ENCODE measurements at regions not wholly inside any gene's neighbourhood (a gene's known extent, or its start where the extent isn't known, plus 50 kb on each side); places are given as distances from the start of the nearest gene placed in this dataset.
"Not testable (repeated sequence)": the region's sequence is repeated elsewhere in the genome, so short reads cannot be mapped to it uniquely, and the experiment has no call there.

DNA sequence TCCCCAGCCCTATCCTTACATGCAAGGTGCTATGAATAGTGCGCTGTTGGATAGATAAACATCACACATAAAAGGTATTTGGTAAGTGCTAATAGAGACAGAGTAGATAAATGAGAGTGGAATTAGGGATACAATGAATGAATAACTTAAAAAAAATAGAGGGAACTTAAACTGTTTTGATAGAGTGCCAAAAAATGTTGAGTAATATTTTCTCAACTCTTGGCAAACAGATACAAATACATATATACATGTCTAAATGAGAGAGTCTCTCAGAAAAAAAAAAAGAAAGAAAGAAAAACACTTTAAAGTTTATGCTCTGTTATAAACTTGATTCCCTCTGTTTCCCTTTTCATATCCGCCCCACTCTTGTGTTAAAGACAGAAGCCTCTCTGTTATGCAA, 667.4 kb downstream of the ROBO2 start:
- DNase-seq = no peak

DNA sequence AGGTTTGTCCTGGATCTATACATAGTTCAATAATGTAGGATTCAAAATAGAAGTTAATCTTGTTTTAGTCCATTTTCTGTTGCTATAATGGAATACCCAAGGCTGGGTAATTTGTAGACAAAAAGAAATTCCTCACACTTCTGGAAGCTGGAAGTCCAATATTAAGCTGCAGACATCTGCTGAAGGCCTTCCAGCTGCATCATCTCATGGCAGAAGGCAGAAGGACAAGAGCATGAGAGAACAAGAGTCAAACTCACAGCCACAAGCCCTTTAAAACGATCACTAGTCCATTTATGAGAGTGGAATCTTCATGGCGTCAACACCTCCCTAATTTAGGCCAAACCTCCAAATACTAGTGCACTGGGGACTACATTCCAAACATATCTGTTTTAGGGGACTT, 669.3 kb downstream of the ROBO2 start:
- no peak for DNase-seq

- no peak for DNase-seq
Observed at GRCh38 chr3:77718311-77718710, 678.4 kb downstream of the ROBO2 start.

DNA sequence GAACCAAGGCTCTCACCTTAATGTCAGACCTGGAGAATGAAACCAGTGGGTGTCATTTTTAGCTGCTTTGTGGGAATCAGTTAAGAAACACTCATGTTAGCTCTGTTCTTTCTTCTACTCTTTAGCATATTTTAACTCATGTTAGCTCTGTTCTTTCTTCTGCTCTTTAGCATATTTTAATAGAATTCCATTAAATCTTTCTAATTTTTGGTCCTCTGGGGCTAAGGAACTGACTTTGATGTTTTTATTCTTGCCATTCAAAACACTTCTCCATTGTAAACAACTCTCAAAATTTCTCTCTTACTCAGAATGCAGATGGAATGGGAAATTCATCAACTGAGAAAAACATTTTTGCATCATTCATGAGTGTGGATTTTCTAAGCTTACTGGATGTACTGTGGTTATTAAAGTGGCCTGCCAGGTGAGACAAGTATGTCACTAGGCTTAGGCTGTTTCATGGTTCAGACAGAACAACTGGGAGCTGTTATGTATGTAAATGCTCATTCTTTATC, 680.6 kb downstream of the ROBO2 start:
- no peak for DNase-seq

GRCh38 chr3:77726517-77726916, 686.6 kb downstream of the ROBO2 start:
- DNase-seq = no peak

DNA sequence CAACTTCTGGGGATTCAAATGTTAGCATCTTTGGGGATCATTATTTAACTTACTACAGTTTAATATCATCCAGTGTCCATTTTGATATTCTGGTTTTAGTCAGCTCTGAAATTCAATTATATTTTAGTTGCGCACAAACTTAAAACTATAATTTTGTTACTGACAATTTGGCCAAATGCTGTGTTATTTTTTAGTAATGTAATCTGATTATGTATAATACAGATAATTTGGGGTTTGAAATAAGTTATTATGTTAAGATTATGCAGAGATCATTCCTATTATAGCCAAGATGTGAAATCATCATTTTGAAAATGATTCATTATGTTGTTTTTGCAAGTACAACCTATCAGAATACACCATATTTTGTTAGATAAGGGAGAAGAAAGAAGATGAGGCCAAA, 706.1 kb downstream of the ROBO2 start:
- DNase-seq = no peak

DNA sequence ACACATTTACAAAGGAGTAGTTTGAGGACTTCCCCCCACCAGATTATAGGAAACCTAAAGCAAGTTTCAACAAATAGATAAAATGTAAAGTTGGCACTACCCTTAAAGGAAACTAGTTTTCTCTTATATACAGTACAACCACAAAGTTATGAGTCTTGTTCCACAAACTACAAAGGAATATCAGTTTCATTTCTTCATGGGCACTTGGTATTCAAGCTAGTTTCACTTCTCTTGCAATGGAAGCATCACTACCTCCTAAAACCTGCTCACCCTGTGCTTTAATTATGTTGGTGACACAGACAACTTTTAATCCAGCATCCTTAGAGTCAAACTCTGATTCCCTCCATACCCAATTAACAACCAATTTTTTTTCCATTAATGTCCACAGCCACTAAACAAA, 707.0 kb downstream of the ROBO2 start:
- no peak for DNase-seq

DNA sequence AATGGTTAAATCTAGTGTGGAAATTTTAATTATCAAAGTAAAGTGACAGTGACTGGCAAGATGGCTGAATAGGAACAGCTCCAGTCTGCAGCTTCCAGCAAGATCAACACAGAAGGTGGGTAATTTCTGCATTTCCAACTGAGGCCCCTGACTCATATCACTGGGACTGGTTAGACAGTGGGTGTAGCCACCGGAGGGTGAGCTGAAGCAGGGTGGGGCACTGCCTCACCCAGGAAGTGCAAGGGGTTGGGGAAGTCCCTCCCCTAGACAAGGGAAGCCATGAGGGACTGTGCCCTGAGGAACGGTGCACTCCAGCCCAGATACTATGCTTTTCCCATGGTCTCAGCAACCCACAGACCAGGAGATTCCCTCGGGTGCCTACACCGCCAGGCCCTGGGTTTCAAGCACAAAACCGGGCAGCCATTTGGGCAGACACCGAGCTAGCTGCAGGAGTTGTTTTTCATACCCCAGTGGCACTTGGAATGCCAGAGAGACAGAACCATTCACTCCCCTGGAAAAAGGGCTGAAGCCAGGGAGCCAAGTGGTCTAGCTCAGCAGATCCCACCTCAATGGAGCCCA, 716.6 kb downstream of the ROBO2 start:
- DNase-seq = not testable (repeated sequence)

DNA sequence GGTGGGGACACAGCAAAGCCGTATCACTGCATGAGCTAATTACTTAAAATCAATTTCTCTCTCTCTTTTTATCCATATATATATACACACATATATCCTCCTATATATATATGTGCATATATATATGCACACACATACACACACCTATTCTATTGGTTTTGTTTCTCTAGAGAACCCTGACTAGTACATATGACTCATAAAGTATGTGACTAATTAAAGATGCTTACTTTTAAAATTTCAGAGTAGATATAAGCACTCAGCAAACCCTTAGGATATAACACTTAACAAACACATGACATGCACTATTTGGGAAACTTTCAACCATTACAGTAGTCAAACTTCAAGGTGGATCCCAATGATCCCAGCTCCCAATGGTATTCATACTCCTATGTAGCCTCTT, 732.6 kb downstream of the ROBO2 start:
- DNase-seq = no peak

GRCh38 chr3:77773084-77773483, 733.2 kb downstream of the ROBO2 start:
- no peak for DNase-seq

GRCh38 chr3:77780278-77780996, 740.5 kb downstream of the ROBO2 start:
- no peak for DNase-seq

DNA sequence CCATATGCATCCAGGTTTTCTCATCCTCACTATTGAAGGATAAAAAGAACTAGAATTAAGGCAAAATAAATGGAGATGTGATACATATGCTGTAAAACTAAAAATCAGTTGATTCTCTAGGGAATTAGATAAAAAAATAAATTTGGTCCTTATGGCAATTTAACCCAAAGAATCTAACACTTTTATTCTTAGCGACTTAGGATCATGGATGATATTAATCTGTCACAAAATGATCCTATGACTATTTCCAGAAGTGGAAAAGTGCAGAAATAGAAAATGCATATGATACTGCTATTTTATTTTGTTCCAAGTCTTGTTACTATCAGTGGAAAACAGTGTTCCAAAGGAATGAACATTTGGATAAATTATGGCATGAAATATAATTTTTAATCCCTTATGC, 746.3 kb downstream of the ROBO2 start:
- DNase-seq = no peak

DNA sequence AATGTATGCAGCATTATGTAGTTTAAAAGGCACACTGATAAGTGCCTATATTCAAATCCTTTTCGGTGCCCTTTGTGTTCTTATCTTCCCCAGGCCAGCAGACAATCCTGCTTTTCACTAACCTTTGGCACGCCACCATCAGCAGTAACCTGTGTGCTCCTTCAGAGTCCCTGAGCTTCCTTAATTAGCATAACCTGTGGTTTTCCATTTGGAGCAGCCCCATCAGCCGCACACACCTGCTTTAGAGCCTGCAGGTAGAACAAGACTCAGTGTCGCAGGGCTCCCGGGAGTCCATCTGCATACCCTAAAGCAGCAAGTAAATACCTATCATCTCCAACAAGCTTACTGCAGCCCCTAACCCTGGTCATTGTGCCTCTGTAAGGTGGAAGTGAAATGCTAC, 755.1 kb downstream of the ROBO2 start:
- DNase-seq = peak; percentile 28

GRCh38 chr3:77799278-77799677, 759.4 kb downstream of the ROBO2 start:
- DNase-seq = no peak

DNA sequence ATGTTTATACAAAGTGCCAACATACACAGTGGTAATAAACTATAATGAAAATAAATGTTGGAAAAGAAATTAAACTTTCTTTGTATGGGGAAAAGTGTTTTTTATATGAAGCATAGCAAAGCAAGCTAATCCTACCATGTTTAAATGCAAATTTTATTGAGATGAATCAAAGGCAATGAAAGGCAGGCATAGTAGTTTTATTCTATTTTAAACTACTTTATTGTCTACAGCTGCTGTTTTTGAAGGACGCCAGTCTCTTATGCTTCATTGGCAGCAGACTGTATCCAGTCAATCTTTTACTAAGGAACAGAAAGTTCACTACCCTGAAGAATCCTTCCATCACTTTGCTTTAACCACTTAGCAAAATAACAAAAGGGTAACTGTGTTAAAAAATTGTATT, 761.0 kb downstream of the ROBO2 start:
- no peak for DNase-seq

GRCh38 chr3:77807312-77807711, 767.4 kb downstream of the ROBO2 start:
- DNase-seq = no peak

GRCh38 chr3:77814845-77815244, 774.9 kb downstream of the ROBO2 start:
- DNase-seq = no peak

DNA sequence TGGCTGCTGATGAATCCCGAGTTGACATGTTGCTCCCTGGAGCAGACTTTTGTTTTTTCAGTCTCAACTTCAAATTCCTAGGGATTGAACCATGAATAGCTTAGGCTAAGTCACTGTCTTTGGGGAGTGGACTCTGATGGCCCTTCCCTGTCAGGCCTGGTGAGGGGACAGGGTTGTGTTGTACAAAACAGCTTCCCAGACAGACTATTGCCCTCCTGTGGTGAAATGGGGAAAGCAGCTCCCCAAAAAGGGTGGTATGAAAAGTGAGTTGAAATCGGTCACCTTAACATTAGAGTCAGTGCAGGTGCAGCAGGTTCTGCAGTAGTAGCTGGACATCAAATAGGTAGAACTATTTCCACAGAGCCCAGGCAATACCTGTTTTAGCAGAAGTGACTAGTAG, 775.6 kb downstream of the ROBO2 start:
- DNase-seq = no peak

DNA sequence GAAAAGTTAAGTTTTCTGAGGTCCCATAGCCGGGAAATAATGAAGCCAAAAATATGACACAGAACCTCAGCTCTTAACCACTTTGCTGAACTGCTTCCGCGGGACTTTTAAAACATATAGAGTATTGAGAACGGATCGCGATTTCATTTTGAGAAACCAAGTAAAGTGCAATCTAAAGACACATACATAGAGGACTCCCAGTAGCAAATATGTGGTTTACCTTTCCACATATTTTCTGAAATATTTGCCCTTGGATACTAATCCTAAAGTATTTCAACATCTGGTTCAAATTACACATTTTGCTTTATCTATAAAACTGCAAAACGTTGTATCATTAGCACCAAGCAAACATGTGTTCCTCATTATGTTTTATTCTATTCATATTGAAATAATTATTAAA, 776.5 kb downstream of the ROBO2 start:
- no peak for DNase-seq

GRCh38 chr3:77825001-77825827, 785.3 kb downstream of the ROBO2 start:
- no peak for DNase-seq

DNA sequence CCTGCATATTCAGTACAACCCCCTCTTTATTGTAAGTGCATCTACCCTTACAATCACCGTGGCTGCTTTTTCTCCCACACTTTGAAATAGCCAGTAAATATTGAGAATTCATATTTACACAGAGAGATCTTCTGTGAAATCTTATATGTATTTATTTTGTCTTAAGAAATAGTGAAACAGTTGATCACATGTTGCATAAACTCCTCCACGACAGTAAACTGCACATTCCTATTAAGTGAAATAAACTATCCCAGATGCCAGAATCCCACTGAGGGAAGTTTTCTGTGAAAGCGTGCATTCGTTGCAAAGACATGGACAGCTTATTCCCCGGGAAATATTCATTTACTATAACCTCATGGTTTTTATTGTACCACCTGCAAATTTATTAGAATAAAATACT, 796.0 kb downstream of the ROBO2 start:
- DNase-seq = no peak

GRCh38 chr3:77837456-77838025, 797.6 kb downstream of the ROBO2 start:
- DNase-seq = no peak

DNA sequence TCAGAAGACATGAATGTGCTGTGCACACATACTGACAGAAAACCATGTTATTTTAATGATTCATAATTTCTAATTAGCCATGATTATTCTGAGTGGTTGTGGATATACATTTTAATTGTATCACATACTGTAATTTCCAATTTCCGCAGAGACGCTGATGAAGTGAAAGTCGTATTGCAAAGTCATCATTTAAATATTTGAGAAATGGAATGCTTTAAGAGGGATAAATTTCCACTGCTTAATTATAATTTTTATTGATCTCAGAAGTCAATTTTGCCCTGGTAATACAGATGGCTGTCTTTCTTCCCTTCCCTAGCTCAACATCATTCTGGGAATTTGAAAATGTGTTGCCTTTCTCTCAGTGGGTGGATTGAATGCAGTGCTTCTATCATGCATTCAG, 819.3 kb downstream of the ROBO2 start:
- no peak for DNase-seq

- DNase-seq = no peak
Observed at GRCh38 chr3:77868725-77869124, 828.8 kb downstream of the ROBO2 start.

Data from NCI-H2029 treated with DMSO at 0.1 percent for 48 hours (cell line).